ENCODE measurements at regions not wholly inside any gene's neighbourhood (a gene's known extent, or its start where the extent isn't known, plus 50 kb on each side); places are given as distances from the start of the nearest gene placed in this dataset.
A peak's percentile ranks its signal among the peaks of the same experiment; 100 is the strongest.
"Not testable (repeated sequence)": the region's sequence is repeated elsewhere in the genome, so short reads cannot be mapped to it uniquely, and the experiment has no call there.

GRCh38 chr7:98729121-98729520 is 112.0 kb downstream of the NPTX2 start:
- no peak for TF ChIP-seq CTCF (IDR thresholded peaks at IDR 0.05; ENCODE audit: borderline replicate concordance, control extremely low read depth, extremely low read depth, insufficient read depth, missing control alignments)
- in situ Hi-C loops (cut with MboI; ENCODE audit: low sequenced_read_pairs, unreplicated experiment) = no loop called here
- DNase-seq (ENCODE audit: low spot score) = no peak

- in situ Hi-C loops (cut with MboI; ENCODE audit: low sequenced_read_pairs, unreplicated experiment) = no loop called here
- no peak for DNase-seq (ENCODE audit: low spot score)
- no peak for TF ChIP-seq CTCF (IDR thresholded peaks at IDR 0.05; ENCODE audit: borderline replicate concordance, control extremely low read depth, extremely low read depth, insufficient read depth, missing control alignments)
These were observed 113.2 kb downstream of the NPTX2 start for GRCh38 chr7:98730326-98730725.

- in situ Hi-C loops (cut with MboI; ENCODE audit: low sequenced_read_pairs, unreplicated experiment) = no loop called here
- TF ChIP-seq CTCF (IDR thresholded peaks at IDR 0.05; ENCODE audit: borderline replicate concordance, control extremely low read depth, extremely low read depth, insufficient read depth, missing control alignments) = no peak
- no peak for DNase-seq (ENCODE audit: low spot score)
These were observed 114.6 kb downstream of the NPTX2 start for GRCh38 chr7:98731651-98732050.

GRCh38 chr7:98733036-98733435 is 116.0 kb downstream of the NPTX2 start:
- in situ Hi-C loops (cut with MboI; ENCODE audit: low sequenced_read_pairs, unreplicated experiment) = no loop called here
- peak; percentile 50 for TF ChIP-seq CTCF (IDR thresholded peaks at IDR 0.05; ENCODE audit: borderline replicate concordance, control extremely low read depth, extremely low read depth, insufficient read depth, missing control alignments)

GRCh38 chr7:98735801-98736200 is 118.7 kb downstream of the NPTX2 start:
- TF ChIP-seq CTCF (IDR thresholded peaks at IDR 0.05; ENCODE audit: borderline replicate concordance, control extremely low read depth, extremely low read depth, insufficient read depth, missing control alignments) = no peak
- no peak for DNase-seq (ENCODE audit: low spot score)
- in situ Hi-C loops (cut with MboI; ENCODE audit: low sequenced_read_pairs, unreplicated experiment) = no loop called here

More at GRCh38 chr7:98733036-98733435, 116.0 kb downstream of the NPTX2 start:
- DNase-seq (ENCODE audit: low spot score) = peak; percentile 74

GRCh38 chr7:98736461-98736860 is 119.4 kb downstream of the NPTX2 start:
- DNase-seq (ENCODE audit: low spot score); in situ Hi-C loops (cut with MboI; ENCODE audit: low sequenced_read_pairs, unreplicated experiment): not testable (repeated sequence)

GRCh38 chr7:98737176-98737575 is 120.1 kb downstream of the NPTX2 start:
- in situ Hi-C loops (cut with MboI; ENCODE audit: low sequenced_read_pairs, unreplicated experiment) = no loop called here
- TF ChIP-seq CTCF (IDR thresholded peaks at IDR 0.05; ENCODE audit: borderline replicate concordance, control extremely low read depth, extremely low read depth, insufficient read depth, missing control alignments) = no peak
- no peak for DNase-seq (ENCODE audit: low spot score)
